HG03159 (cell line): ENCODE measurements at regions not wholly inside any gene's neighbourhood (a gene's known extent, or its start where the extent isn't known, plus 50 kb on each side); places are given as distances from the start of the nearest gene placed in this dataset.

ENCODE experiments used
- ATAC-seq: cut with Tn5 transposase; IDR thresholded peaks from one replicate; pipeline ENCODE4 v1.9.1; 2021; ENCODE audit warnings: mild to moderate bottlenecking, moderate library complexity; ENCODE audit not compliant: unreplicated experiment

DNA sequence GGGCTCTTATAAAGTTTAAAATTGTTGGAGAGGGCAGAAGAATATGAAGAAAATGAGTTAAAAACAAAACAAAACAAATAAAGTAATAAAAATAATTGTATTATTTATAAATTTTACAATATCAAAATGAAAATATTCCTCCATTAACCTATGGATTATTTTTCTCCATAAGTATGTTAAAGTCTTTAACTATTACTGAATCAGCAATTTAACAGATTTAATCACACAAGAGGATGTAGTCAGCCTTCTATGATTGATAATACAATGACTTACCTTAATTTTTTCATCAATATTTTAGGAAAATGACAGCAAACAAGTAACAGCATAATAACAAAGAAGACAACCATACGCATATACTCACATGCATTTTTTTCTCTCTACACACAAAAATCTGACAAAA lies 1195.3 kb upstream of the NUDT12 start:
- ATAC-seq: no peak

DNA sequence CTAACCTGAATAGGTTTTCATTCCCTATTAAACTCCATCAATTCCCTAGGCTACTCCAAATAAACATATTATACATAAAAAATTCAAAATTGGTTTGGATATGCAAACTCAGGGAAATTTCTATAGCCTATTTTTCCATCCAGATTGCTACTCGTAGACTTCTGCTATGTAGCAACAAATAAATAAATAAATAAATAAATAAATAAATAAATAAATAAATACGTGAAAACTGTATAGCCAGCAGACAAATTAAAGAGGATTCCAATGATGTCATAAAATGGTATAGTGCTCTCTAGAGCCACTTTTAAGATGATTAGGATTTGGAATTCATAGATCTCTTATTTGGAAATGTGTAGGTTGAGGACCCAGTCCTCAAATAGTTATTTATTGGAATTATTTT lies 1193.2 kb upstream of the NUDT12 start:
- ATAC-seq: no peak

DNA sequence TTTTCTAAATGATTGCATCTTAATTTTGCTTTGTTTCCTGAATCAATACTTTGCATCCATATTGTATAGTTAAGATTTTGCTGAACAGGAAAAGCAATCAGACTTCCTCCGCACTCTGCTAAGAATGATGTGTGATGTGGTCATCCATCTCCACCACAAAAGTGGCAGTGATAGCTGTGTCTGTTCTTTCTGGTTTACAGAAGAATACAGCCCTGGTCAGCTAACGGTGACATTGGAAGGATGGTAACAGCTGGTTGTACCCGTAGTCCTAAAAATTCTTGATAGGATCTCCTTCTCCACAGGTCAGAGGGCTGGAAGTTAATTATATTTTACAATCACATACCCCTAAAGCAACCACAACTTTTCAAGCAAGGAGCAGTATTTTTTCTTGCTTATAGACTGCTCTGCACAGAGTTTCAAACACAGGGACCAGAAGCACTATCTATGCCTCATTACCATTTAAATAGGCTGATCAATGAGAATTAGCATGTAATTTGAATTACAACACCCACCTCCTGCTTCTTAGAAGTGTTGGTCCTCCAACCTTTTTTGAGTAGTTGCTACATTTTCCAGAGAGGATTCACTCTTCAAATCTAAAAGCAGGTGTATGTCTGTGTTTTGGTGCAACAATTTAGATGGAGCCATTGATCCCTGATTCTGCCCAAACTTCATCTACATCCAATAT lies 1191.9 kb upstream of the NUDT12 start:
- ATAC-seq: no peak

DNA sequence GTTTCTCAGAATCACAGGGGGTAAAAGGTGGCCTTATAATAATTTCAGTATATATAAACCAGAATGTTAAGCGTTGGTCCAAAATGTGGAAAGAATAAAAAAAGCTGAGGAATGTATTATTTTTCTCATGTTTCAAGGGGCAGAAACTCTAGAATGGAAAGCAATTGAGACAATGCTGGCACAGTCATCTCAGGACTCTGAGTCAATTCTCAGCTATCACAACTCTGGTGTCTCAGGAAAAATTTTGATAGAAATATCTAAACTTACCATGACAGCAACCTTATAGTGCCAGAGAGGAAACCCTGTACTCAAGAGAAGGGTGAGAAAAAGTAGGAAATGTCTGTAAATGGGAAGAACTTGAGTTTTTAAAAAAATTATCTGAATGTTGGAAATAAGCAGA lies 1189.4 kb upstream of the NUDT12 start:
- ATAC-seq: no peak

DNA sequence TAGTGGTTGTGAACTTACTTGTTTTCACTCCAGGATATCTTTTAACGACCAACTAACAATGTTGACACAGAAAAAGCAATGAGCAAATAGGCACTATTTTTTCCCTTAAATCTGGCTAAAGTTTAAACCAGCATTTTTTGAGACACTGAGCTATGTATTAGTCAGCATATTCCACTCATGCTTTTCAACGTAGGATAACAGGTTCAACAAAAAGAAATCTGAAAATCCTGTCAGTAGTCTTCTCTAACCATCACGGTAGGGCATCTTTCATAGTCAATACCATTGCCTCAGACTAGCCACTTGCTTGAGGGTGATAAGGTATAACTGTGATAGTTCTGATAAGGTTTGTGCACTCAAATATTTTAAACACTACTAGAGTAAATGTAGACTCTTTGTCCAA lies 1177.3 kb upstream of the NUDT12 start:
- ATAC-seq: no peak

DNA sequence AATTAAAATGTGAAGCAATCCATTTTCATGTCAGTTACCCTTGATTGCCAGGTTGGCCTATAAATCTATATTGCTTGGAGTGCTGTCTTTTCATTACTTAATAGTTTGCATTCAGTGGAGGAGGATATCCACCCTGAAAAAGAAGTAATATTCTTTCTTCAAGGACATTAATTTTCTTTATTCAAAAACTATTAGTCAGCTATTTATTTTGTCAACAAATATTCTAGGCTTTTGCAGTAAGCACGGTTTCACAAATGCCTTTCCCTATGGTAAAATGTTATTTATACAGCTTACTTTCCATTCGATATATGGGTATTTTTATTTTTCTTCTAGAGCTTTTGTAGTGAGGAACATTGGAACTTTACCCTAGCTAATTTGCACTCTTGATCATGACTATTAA lies 1176.9 kb upstream of the NUDT12 start:
- no peak for ATAC-seq

DNA sequence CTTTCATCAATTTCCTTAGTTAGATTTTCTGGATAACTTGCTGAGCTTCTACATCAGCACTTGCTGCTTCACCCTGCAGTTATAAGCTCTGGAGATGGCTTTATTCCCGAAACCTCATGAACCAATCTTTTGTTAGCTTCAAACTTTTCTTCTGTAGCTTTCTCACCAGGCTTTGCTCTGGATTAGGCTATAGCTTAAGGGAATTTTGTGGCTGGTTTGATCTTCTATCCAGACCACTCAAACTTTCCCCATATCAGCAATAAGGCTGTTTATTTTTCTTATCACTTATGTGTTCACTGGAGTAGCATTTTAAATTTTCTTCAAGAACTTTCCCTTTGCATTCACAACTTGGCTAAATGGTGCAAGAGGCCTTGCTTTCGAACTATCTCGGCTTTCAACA lies 1173.5 kb upstream of the NUDT12 start:
- ATAC-seq: no peak

DNA sequence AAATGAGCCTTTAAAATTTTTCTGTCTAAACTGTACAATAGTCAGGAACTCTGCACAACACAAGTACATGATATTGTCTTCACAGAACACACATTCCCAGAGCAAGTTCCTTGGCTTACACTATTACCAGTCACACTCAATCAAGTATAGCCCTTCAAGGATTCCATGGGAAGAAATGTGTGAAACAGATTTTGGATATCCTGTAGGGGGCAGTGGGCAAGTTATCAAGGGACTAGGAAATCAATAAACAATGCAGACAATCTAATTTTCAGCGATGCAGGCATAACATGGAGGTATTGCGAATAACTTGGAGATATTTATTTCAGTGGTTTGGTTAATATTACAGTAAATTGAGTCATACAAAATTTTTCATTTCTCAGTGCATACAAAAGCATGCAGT lies 1171.5 kb upstream of the NUDT12 start:
- no peak for ATAC-seq

DNA sequence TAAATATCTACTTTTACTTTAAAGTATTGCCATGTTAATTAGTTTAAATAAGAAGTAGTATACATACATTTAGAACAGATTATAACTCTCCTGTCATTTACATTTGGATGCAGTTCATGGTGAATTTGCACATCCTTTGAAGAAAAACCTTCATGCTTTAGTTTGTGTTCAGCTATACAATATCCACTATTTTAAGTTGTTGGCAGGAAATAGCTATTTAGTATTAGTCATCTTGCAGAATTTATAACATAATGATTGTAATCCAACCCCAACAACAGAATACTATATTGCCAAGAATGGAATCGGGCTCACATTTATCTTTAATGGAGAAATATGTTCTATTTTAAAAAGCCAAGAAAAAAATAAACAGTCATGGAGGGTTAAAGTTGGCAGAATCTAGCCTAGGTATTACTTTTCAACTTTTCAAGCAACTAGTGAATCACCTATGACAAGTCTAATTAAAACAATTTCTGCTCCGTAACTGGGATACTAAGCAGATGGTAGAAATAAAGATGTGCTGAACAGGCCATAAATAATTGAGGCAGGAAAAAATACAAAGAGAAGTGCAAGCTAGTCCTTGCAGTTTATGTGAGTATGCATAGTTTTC lies 1170.6 kb upstream of the NUDT12 start:
- no peak for ATAC-seq

DNA sequence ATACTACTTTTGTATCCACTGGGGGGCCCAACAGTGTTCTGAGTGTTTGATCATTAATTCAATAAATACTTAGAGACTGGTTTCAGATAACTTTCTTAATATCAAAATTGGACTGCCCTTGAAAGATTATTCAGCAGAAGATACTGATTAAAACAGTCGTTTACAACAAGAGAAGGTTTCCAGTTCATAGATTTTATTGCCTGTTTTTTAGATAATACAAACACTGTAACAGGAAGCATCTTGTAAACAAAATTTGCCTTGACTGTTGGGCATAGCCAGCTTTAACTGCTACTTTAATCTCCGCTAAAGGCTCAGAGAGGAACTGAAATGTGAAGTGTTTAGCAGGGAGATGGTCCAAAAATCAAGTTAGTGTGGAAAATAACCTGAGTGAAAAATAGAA lies 1168.7 kb upstream of the NUDT12 start:
- no peak for ATAC-seq

DNA sequence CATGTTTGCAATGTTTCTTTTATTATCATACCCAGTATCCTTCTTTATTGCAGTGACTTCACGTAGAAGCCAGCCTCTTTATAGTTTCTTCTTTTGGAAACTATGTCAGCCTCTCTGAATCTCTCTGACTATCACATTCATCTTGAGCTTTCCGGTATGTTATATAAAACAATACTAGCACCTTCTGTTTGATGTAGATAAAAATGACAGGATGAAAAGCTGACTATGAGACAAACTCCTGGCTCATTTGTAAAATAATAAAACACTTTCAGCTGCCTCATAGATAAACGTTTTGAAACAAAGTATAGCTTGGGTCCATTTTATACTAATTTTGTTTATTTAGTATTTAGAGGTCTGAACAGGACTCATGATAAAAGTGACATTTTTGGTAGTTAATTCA lies 1145.4 kb upstream of the NUDT12 start:
- ATAC-seq: no peak

DNA sequence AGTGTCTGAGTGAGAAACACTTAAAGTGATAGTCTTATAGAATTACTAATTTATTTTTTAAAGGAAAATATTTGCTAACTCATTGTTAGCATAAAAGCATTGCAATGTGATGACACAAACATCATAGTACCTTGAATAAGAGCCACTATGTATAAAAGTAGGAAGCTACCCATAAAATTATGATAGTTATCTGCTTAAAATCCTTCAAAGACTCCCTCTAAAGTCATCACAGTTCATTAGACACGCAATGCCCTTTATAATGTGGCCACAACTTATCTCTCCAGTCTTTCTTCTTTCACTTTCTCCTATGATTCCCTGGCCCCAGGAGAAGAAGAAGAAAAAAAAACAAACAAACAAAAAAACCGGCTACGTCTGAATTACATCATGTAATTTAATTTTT lies 1144.0 kb upstream of the NUDT12 start:
- no peak for ATAC-seq

DNA sequence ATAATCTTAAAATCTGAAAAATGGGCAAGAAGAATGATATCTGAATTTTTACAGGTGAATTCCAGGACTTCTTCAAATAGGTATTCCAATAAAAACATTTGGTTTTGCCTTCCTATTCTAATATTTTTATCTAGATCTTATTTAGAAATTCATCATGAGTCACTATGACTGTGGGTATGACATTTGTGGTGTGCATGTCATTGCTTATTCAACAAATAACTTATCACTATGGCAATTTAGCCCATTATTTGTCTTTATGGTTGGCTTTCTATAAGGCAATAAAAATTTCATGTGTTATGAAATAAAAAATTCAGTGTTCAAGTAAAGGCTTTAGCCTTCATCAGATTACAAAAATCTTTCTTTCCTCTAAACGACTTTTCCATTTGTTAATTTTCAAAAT lies 1139.6 kb upstream of the NUDT12 start:
- ATAC-seq: no peak

DNA sequence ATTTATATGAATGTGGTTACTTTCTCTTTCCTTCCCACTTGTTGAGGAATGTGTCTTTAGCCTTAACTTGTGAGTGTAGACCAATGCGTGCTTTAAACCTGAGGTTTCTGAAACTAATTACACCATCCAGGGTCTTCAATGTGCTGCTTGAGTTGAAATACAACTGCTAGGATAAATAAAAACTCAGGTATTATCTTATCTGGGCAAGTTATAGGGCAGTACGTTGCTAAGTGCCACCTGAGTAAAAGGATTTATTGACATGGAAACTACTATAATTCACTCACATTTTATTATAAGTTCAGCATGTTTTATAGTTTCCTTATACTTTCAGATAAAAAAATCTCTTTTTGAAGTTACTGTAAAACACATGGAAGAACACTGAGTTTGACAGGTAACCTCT lies 1136.8 kb upstream of the NUDT12 start:
- ATAC-seq: no peak

DNA sequence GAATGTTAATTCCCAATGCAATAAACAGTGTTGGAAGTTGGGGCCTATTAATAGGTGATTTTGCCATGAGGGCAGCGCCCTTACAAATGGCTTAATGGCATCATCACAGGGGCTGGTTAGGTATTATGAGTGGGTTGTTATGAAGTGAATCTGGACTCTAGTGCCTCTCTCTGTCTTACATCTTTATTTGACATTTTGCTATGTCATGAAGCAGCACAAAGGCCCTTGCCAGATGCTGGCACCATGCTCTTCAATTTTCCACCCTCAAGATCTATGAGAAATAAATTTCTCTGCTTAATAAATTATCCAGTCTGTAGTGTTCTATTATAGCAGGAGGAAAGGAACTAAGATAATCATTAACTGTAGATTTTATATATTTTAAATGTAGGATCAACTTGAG lies 1098.7 kb upstream of the NUDT12 start:
- ATAC-seq: no peak

DNA sequence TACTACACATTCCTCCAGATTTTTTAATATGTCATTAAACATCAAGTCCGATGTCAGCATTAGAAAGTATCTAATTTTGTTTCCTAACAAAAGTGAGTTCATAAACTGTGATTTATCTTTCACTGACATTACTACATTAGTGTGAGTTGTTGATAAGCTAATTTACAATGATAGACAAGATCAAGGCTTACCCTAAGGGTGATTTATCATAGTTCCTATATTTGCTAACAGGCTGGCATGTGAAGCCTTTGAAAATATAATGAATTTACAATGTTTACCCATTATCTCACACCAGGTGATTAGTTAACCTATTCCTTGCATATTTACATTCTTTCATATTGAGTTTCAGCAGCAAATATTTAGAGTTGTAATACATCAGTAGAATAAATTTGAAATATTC lies 1096.9 kb upstream of the NUDT12 start:
- ATAC-seq: no peak

DNA sequence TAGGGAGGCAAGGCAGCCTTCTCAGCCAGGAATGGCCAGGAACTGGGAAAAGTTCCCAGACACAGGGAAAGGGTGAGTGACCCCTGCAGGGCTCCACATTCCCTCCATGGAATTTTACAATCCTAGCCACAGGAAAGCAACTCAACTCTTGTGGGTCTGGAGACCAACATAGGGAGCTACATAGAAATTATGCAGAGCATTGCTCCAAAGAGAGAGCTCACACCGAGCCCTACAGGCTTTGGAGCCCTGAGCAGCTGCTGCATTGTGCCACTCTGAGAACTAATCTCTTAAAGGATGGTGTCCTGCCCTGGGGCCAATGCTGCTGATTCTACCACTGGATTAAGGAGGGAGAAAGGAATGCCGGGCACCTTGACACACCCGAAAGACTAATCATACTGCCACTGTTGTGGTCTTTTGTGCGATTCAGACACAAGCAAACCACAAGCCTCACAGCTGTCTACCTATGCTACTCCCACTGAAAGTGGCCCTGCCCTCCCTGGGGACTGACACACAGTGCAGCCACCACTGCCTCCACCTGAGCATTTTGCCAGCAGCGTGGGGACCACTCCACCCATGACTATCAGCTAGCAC lies 1089.8 kb upstream of the NUDT12 start:
- no peak for ATAC-seq

DNA sequence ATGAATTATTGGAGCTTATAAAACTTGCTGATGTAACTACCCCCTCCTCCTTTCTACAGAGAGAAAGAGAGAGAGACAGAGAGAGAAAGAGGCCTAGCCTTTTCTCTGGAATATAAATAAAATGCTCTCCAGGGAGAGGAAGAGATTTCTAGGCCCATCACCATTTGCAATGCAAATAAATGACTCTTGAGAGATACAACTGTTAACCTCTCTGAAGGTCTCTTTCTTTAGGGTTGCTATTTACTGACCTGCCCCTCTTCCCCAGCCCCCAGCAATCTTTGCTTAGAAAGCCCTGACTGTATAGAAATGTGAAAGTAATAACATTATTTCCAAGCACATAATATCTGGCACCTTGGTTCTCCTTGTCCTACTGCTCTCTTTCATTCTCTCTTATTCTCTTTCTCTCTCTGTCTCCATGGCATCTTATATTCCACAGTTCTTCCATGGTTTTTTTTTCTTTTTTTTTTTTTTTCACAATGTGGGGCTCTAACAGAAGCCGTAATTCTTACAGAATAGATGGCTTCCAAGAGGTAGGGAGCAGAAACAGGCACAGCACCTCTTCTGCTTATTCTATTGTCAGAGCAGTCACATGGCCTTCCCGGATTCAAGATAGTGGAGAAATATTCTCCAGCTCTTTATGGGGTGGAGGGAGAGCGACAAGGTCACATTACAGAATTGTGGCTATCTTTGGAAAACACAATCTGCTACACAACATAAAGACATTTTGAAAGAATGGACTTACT lies 1087.9 kb upstream of the NUDT12 start:
- no peak for ATAC-seq

DNA sequence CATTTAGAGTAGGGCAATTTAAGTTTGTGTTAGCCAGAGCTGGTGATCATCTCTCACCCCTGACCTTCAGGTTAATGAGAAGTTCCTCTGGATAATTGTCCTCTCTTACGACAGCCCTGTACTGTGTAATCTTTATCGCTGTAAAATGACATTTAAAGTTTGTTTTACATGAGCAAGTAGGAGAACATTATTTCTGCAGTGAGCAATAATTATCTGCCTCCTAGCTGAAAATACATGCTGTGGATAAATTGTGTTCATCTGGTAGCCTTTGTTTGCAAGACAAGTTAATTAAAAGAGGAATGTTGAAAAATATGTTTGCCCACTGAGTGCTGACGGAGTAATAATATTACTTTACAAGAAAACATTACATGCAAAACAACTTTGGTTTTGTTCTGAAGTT lies 1083.8 kb upstream of the NUDT12 start:
- ATAC-seq: no peak

DNA sequence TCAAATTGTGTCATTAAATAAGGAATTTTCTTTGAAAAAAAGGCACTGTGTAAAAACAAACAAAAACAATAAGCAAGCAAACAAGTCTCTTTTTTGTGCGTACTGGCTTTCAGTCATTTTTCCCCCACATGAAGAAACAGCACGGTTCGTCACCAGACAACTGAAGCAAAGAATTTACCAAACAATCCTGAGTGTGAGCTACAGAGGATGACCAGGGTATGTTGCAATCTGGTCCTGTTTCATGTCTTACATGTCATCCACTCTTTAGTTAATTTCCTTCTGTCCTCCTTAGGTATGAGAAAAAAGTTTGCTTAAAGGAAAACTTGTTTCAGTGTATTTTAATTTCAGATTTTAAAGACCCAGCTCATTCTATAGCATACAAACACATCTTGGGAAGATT lies 1080.7 kb upstream of the NUDT12 start:
- ATAC-seq: no peak

DNA sequence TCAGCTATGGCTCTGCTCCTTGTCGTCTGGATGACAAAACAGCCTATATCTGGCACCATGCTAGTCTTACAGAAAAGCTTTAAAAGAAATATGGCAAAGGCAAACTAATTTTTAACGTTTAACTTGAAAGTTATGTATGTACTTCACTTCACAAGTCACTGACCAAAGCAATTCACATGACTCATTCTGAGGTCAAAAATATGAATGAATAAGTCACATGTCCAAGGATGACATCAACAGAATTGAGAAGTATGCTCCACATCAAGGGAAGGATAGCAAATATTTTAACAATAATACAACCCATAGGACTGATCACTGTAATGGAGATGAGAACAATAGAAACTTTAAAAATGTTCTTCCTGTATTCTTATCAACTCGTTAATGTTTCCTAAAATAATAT lies 1072.6 kb upstream of the NUDT12 start:
- no peak for ATAC-seq

DNA sequence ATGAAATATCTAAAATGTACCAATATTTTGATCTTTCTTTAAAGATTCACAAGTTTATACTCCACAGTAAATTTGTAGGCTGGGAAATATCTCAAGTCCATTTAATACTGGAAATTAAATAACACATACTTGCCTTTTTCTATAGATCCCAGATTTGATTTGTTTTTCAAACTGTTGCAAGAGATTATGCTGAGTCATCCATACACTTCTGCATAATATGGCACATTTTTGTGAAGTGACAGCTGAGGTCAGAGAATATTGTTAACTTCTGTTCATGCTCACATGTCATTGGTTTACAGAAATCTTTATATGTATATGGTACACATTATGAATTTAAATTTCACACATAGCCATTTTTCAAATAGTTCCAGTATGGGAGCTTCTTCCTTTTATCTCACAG lies 1066.3 kb upstream of the NUDT12 start:
- no peak for ATAC-seq
